Heart right ventricle (tissue), 16 donors: ENCODE measurements at regions not wholly inside any gene's neighbourhood (a gene's known extent, or its start where the extent isn't known, plus 50 kb on each side); places are given as distances from the start of the nearest gene placed in this dataset.

Source experiments
- ATAC-seq, 8 donors: fragments of 200-7000 bp; cut with Tn5 transposase; one replicate each; pipeline ENCODE4 v1.9.1; 2020; ENCODE audit warnings: mild to moderate bottlenecking in 8 of 8, moderate library complexity in 8 of 8, moderate number of reproducible peaks in 1 of 8
- DNase-seq, 2 donors: peaks; one replicate each; pipeline ENCODE4 v3.0.0-alpha.2; 2020
- H3K27ac ChIP-seq, 10 donors: fragments of 200-600 bp; sonication (generic) in 2 of 10; one replicate each; pipeline versions ENCODE4 v1.5.0 to v1.8.0; 2020 to 2022; ENCODE audit warnings: mild to moderate bottlenecking in 3 of 10
- H3K27me3 ChIP-seq, 7 donors: fragments of 200-600 bp; one replicate each; pipeline ENCODE4 v1.8.0; 2021 to 2022; ENCODE audit warnings: mild to moderate bottlenecking in 2 of 7
- H3K36me3 ChIP-seq, 9 donors: fragments of 200-600 bp; sonication (generic) in 1 of 9; one replicate each; pipeline versions ENCODE4 v1.5.0 to v1.8.0; 2020 to 2022; ENCODE audit warnings: mild to moderate bottlenecking in 2 of 9
- H3K4me1 ChIP-seq, 9 donors: fragments of 200-600 bp; sonication (generic) in 1 of 9; one replicate each; pipeline versions ENCODE4 v1.5.0 to v1.8.0; 2020 to 2022; ENCODE audit warnings: mild to moderate bottlenecking in 4 of 9
- H3K4me3 ChIP-seq, 10 donors: fragments of 200-600 bp; sonication (generic) in 2 of 10; one replicate each; pipeline versions ENCODE4 v1.5.0 to v1.8.0; 2020 to 2022; ENCODE audit warnings: mild to moderate bottlenecking in 7 of 10, moderate library complexity in 2 of 10
- H3K9me3 ChIP-seq, 11 donors: fragments of 200-600 bp in 10 of 11; sonication (generic) in 2 of 11; one replicate each; pipeline versions ENCODE4 v1.5.0 to v1.8.0; 2013 to 2022; ENCODE audit warnings: mild to moderate bottlenecking in 2 of 11, control low read depth in 1 of 11, moderate library complexity in 1 of 11
- CTCF ChIP-seq, 9 donors: fragments of 200-600 bp; sonication (generic) in 2 of 9; IDR thresholded peaks; one replicate each; pipeline versions ENCODE4 v1.5.0 to v1.8.0; 2021 to 2022; ENCODE audit warnings: antibody characterized with exemption in 9 of 9, mild to moderate bottlenecking in 5 of 9, moderate library complexity in 1 of 9
- WGBS, 2 donors: extraction: QIAGEN DNeasy Blood & Tissue Kit; methylation state at CpG; one replicate each; pipeline ENCODE4 v1.1.7; 2013; ENCODE audit warnings: inconsistent platforms in 1 of 2; 5-methylcytosine and 5-hydroxymethylcytosine counted together
- intact Hi-C, 10 donors: fragments of 100-400 bp; cut with DNase I; formaldehyde crosslinking; loops; one replicate each; pipeline versions ENCODE4 v1.11.1 to v1.14.2; 2022
- donor health status: Arrhythmogenic right ventricular cardiomyopathy.
- donor health status: ischemic (EF 13 %, LVEDD 7.1; RV severe dilation, severe dysfunction).
- donor health status: healthy with polysubstance abuse.
- donor health status: DM: no; HTN: yes; CAD: no.
- donor health status: DM: no; HTN: no; CAD: no.
- donor health status: ischemic (EF 25% LVEDD 6.9; RV normal size, moderate dysfunction).
- donor health status: ischemic (EF 25% LVEDD 5.7; RV mildly dilated, moderate dysfunction).
- donor health status: healthy.
- donor health status: DM: yes; HTN: yes; CAD: no.
- donor health status: Ischemic cardiomyopathy.
- donor health status: ischemic (EF 35%, LVEDD 5.7; RV mildly dilated, moderate dysfunction).
- donor health status: nonischemic (EF 11% LVEDD 7.7; RV severe dilation, severe dysfunction).
- donor health status: DM: yes; HTN: yes; CAD: no.
- donor health status: PGD.
- donor health status: ischemic (EF 29% LVEDD 5.4; RV normal size, mild dysfunction).
- donor health status: nonischemic (EF 23%, LVEDD 6.1; RV moderate dilation, normal function).

- H3K4me3 ChIP-seq = no peak overlapping the region
- H3K9me3 ChIP-seq = peaks cover 0 to 27% (median 0%) of the 10 kb centered on the region in 11 donors
- ATAC-seq (no peak), DNase-seq (no peak)
- no peaks in the 10 kb centered on the region for H3K27me3 ChIP-seq
- intact Hi-C loops = no loop called here
- H3K4me1 ChIP-seq = no peaks in the 10 kb centered on the region
- TF ChIP-seq CTCF (IDR thresholded peaks at IDR 0.05) = no peak
- no peaks in the 10 kb centered on the region for H3K36me3 ChIP-seq
- H3K27ac ChIP-seq = no peak overlapping the region
- 92 to 100% methylated on average over 1 of the region's 1 CpG for WGBS, 2 donors
Measured at GRCh38 chrX:6761251-6761650, 226.3 kb upstream of the VCX3A start.

GRCh38 chrX:6759655-6760375 lies 224.9 kb upstream of the VCX3A start:
- DNase-seq = no peak
- TF ChIP-seq CTCF (IDR thresholded peaks at IDR 0.05) = no peak
- Histone ChIP-seq H3K4me3 (no peak overlapping the region), H3K4me1 (no peaks in the 10 kb centered on the region), H3K27ac (no peak overlapping the region), H3K27me3 (no peaks in the 10 kb centered on the region), H3K36me3 (no peaks in the 10 kb centered on the region), H3K9me3 (peaks cover 0 to 25% (median 0%) of the 10 kb centered on the region in 11 donors)
- WGBS, 2 donors = 82 to 83% methylated on average over 7 of the region's 7 CpGs
- no peak for ATAC-seq
- intact Hi-C loops = no loop called here

GRCh38 chrX:6758234-6758633 lies 223.3 kb upstream of the VCX3A start:
- H3K27ac ChIP-seq = no peak overlapping the region
- H3K9me3 ChIP-seq = peaks cover 0 to 24% (median 0%) of the 10 kb centered on the region in 11 donors
- H3K27me3 ChIP-seq = no peaks in the 10 kb centered on the region
- intact Hi-C loops = no loop called here
- no peak overlapping the region for H3K4me3 ChIP-seq
- H3K4me1 ChIP-seq = no peaks in the 10 kb centered on the region
- no peak for DNase-seq
- no peaks in the 10 kb centered on the region for H3K36me3 ChIP-seq
- 88 to 92% methylated on average over 6 of the region's 6 CpGs for WGBS, 2 donors
- no peak for ATAC-seq
- TF ChIP-seq CTCF (IDR thresholded peaks at IDR 0.05) = no peak

DNA sequence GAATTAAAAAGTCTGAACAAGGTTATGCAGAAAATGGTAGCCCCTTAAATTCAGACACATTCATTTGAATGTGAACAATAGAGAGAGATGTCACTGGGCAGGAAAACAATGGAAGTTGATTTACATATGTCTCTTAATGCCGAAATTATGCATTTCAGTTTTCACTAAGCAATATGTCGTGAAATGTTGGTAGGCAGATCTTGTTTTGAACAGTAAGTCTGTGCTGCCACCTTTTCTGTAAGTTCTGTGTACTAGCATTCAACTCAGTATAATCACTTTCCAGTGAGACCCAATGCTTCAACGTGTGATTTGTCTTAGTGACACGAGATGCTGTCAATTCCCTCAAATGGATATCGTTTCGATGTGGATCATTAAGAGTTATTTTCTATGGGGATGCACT lies 222.7 kb upstream of the VCX3A start:
- TF ChIP-seq CTCF (IDR thresholded peaks at IDR 0.05) = no peak
- Histone ChIP-seq H3K9me3 (peaks cover 0 to 22% (median 0%) of the 10 kb centered on the region in 11 donors), H3K27ac (no peak overlapping the region), H3K27me3 (no peaks in the 10 kb centered on the region), H3K4me3 (no peak overlapping the region), H3K4me1 (no peaks in the 10 kb centered on the region), H3K36me3 (no peaks in the 10 kb centered on the region)
- intact Hi-C loops = no loop called here
- DNase-seq (no peak), ATAC-seq (no peak)
- WGBS, 2 donors = 89 to 96% methylated on average over 6 of the region's 6 CpGs
